ENCODE measurements at regions not wholly inside any gene's neighbourhood (a gene's known extent, or its start where the extent isn't known, plus 50 kb on each side); places are given as distances from the start of the nearest gene placed in this dataset.
"Not testable (repeated sequence)": the region's sequence is repeated elsewhere in the genome, so short reads cannot be mapped to it uniquely, and the experiment has no call there.

DNA sequence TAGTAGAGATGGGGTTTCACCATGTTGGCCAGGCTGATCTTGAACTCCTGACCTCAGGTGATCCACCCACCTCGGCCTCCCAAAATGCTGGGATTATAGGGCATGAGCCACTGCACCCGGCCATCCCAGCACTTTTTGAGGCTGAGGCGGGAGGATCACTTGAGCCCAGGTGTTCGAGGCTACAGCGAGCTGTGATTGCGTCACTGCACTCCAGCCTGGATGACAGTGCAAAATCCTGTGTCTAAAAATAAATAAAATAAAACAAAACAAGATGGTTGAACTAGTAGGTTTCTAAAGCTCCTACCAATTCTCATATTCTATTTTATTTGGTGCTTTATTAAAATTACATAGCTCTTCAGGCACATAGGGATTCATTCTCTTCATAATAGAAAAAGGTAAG, 890.3 kb upstream of the AUTS2 start:
- Histone ChIP-seq H3K36me3 (ENCODE audit: control insufficient read depth, insufficient read depth, low read length) (no peaks in the 10 kb centered on the region), H3K4me3 (ENCODE audit: low read depth, low read length) (no peak overlapping the region), H3K27me3 (ENCODE audit: control insufficient read depth, insufficient read depth, low read length) (no peaks in the 10 kb centered on the region)
- DNase-seq (ENCODE audit: low read depth), result no peak
- TF ChIP-seq, protein P1, sequence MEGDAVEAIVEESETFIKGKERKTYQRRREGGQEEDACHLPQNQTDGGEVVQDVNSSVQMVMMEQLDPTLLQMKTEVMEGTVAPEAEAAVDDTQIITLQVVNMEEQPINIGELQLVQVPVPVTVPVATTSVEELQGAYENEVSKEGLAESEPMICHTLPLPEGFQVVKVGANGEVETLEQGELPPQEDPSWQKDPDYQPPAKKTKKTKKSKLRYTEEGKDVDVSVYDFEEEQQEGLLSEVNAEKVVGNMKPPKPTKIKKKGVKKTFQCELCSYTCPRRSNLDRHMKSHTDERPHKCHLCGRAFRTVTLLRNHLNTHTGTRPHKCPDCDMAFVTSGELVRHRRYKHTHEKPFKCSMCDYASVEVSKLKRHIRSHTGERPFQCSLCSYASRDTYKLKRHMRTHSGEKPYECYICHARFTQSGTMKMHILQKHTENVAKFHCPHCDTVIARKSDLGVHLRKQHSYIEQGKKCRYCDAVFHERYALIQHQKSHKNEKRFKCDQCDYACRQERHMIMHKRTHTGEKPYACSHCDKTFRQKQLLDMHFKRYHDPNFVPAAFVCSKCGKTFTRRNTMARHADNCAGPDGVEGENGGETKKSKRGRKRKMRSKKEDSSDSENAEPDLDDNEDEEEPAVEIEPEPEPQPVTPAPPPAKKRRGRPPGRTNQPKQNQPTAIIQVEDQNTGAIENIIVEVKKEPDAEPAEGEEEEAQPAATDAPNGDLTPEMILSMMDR (IDR thresholded peaks at IDR 0.05; ENCODE audit: insufficient read depth, low read length, poor library complexity, severe bottlenecking), result no peak

DNA sequence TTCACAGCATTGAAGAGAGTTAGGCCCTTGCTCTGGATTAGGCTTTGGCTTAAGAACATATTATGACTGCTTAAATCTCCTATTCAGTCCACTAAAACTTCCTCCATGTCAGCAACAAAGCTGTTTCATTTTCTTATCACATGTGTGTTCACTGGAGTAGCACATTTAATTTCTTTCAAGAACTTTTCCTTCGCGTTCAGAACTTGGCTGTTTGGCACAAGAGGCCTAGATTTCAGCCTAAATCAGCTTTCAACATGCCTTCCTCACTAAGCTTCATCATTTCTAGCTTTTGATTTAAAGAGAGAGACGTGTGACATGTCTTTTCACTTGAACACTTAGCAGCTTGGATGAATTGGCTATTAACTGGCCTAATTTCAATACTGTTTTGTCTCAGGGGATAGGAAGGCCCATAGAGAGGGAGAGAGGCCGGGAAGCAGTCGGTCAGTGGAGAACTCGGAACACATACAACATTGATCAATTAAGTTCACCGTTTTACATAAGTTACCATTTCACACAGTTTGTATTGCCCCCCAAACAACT, 885.2 kb upstream of the AUTS2 start:
- Histone ChIP-seq H3K36me3 (ENCODE audit: control insufficient read depth, insufficient read depth, low read length) (no peaks in the 10 kb centered on the region), H3K4me3 (ENCODE audit: low read depth, low read length) (no peak overlapping the region), H3K27me3 (ENCODE audit: control insufficient read depth, insufficient read depth, low read length) (no peaks in the 10 kb centered on the region)
- DNase-seq (ENCODE audit: low read depth), result no peak
- TF ChIP-seq, protein P1 (IDR thresholded peaks at IDR 0.05; ENCODE audit: insufficient read depth, low read length, poor library complexity, severe bottlenecking), result no peak

DNA sequence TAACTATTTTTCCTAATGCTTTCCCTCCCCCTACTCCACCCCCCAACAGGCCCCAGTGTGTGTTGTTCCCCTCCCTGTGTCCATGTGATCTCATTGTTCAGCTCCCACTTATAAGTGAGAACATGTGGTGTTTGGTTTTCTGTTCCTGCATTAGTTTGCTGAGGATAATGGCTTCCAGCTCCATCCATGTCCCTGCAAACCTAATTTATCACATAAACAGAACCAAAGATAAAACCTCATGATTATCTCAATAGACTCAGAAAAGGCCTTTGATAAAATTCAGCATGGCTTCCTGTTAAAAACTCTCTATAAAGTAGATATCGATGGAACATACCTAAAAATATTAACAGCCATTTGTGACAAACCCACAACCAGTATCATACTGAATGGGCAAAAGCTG, 884.1 kb upstream of the AUTS2 start:
- not testable (repeated sequence) for H3K4me3 ChIP-seq (ENCODE audit: low read depth, low read length); H3K36me3 ChIP-seq (ENCODE audit: control insufficient read depth, insufficient read depth, low read length); DNase-seq (ENCODE audit: low read depth); H3K27me3 ChIP-seq (ENCODE audit: control insufficient read depth, insufficient read depth, low read length)

DNA sequence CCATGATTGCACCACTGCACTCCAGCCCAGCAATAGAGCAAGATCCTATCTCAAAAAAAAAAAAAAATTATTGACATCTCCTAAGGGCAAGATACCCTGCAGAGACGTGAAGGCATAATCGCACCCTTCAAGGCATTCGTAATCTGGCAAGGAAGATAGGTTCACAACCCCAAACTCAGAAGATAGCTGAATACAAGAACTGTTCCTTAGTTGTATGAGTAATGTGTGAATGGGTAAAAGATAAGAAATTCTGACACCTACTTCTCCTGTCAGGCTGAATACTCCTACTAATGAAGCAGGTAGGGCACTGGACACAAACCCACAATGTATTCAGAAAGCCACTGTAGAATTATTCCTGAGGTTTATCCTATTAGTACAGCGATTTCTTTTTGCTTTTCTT, 882.4 kb upstream of the AUTS2 start:
- Histone ChIP-seq H3K27me3 (ENCODE audit: control insufficient read depth, insufficient read depth, low read length) (no peaks in the 10 kb centered on the region), H3K36me3 (ENCODE audit: control insufficient read depth, insufficient read depth, low read length) (no peaks in the 10 kb centered on the region), H3K4me3 (ENCODE audit: low read depth, low read length) (no peak overlapping the region)
- DNase-seq (ENCODE audit: low read depth), result no peak
- TF ChIP-seq, protein P1 (IDR thresholded peaks at IDR 0.05; ENCODE audit: insufficient read depth, low read length, poor library complexity, severe bottlenecking), result no peak

DNA sequence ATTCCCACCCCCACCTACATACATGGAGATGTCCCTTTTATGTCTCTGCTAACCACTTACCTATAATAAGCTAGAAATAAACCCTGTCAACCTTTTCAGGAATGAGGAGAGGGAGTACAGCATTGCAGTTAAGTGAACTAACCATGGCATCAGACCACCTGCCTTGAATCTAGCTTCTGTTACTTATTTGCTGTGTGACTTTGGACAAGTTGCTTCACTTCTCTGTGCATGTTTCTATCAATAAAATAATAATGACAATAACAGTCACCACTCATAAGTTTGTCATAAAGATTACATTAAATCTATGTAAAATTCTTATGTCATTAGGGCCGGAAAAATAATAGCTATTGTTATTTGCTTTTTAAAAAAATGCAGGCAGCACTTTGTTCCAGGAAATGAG, 881.1 kb upstream of the AUTS2 start:
- no peak for DNase-seq (ENCODE audit: low read depth)
- no peak overlapping the region for H3K4me3 ChIP-seq (ENCODE audit: low read depth, low read length)
- TF ChIP-seq, protein P1 (IDR thresholded peaks at IDR 0.05; ENCODE audit: insufficient read depth, low read length, poor library complexity, severe bottlenecking), result no peak
- H3K27me3 ChIP-seq (ENCODE audit: control insufficient read depth, insufficient read depth, low read length), result no peaks in the 10 kb centered on the region
- H3K36me3 ChIP-seq (ENCODE audit: control insufficient read depth, insufficient read depth, low read length), result no peaks in the 10 kb centered on the region

DNA sequence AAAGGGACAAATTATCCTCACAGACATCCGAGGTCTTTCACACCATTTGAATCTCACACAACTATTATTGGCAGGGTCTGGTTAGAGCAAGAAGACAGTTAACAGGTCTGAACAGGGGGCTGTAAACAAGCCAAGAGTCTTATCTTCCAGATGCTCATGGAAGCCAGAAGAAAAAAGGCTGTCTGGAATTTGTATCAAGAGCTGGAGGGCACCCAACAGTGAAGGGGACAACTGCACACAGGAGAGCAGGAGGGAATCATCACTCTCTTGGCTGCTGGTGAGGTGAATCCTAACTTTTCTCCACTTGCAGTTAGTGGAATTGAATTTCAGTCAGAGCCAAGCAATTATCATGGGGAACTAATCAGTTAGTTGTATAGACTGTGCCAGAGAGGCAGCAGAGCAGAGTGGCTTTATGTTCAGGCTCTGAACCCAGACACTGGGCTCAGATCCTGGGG, 880.2 kb upstream of the AUTS2 start:
- Histone ChIP-seq H3K4me3 (ENCODE audit: low read depth, low read length) (no peak overlapping the region), H3K36me3 (ENCODE audit: control insufficient read depth, insufficient read depth, low read length) (no peaks in the 10 kb centered on the region), H3K27me3 (ENCODE audit: control insufficient read depth, insufficient read depth, low read length) (no peaks in the 10 kb centered on the region)
- DNase-seq (ENCODE audit: low read depth), result no peak
- TF ChIP-seq, protein P1 (IDR thresholded peaks at IDR 0.05; ENCODE audit: insufficient read depth, low read length, poor library complexity, severe bottlenecking), result no peak
